H1 (cell line): ENCODE measurements at regions not wholly inside any gene's neighbourhood (a gene's known extent, or its start where the extent isn't known, plus 50 kb on each side); places are given as distances from the start of the nearest gene placed in this dataset.

Experiments used
- CTCF ChIA-PET: fragments of 300-600 bp; sonication (Branson Sonifier 250); formaldehyde crosslinking; loops from one replicate; lab custom pipeline; 2021; ENCODE audit not compliant: partially characterized antibody; lab: Charles Lee
- POLR2A ChIA-PET: fragments of 300-600 bp; sonication (Branson Sonifier 250); formaldehyde crosslinking; loops from one replicate; lab custom pipeline; 2021; ENCODE audit warnings: inconsistent platforms; ENCODE audit not compliant: partially characterized antibody; lab: Charles Lee
- DNase-seq, 2 experiments: peaks; one replicate each; pipeline versions ENCODE4 v3.0.0 to v3.0.0-alpha.2; 2010 to 2022; ENCODE audit warnings: low spot score in 2 of 2, low read depth in 1 of 2, mixed read lengths in 1 of 2
- FAIRE-seq: peaks from 2 replicates; lab custom pipeline; 2011; peaks lifted over from hg19 to GRCh38; lab: Jason Lieb, UNC
- H2AFZ ChIP-seq: 2 replicates; pipeline ENCODE4 v1.8.1; 2012; ENCODE audit warnings: low read length, inconsistent platforms
- H2AK5ac ChIP-seq: 2 replicates; pipeline ENCODE4 v1.6.1; 2013; ENCODE audit warnings: low read depth, low read length
- H2BK120ac ChIP-seq: replicated peaks from 2 replicates; pipeline ENCODE3; 2013; ENCODE audit warnings: low read depth, low read length, inconsistent platforms
- H2BK12ac ChIP-seq: 2 replicates; pipeline ENCODE4 v1.6.1; 2013; ENCODE audit warnings: low read depth, low read length
- H2BK15ac ChIP-seq: 2 replicates; pipeline ENCODE4 v1.6.1; 2013; ENCODE audit warnings: low read length
- H2BK20ac ChIP-seq: 2 replicates; pipeline ENCODE4 v1.6.1; 2013; ENCODE audit warnings: low read length
- H2BK5ac ChIP-seq: 2 replicates; pipeline ENCODE4 v1.6.1; 2013; ENCODE audit warnings: low read depth, low read length
- H3K14ac ChIP-seq: 2 replicates; pipeline ENCODE4 v1.6.1; 2013; ENCODE audit warnings: inconsistent platforms; ENCODE audit not compliant: insufficient read length
- H3K18ac ChIP-seq: 2 replicates; pipeline ENCODE4 v1.6.1; 2013; ENCODE audit warnings: low read length; ENCODE audit errors: extremely low read depth
- H3K23ac ChIP-seq: 2 replicates; pipeline ENCODE4 v1.6.1; 2013; ENCODE audit warnings: inconsistent platforms; ENCODE audit not compliant: insufficient read length
- H3K23me2 ChIP-seq: 2 replicates; pipeline ENCODE4 v1.6.1; 2013; ENCODE audit warnings: low read depth, low read length
- H3K27ac ChIP-seq: 2 replicates; pipeline ENCODE4 v1.6.1; 2011; ENCODE audit warnings: low read depth, low read length, inconsistent platforms
- H3K27me3 ChIP-seq, 4 experiments: replicated peaks in 1 of 4; 1 replicate in 1 of 4; 2 replicates in 3 of 4; pipeline versions ENCODE4 v1.6.1 to v1.8.1; 2011 to 2013; ENCODE audit warnings: low read length in 3 of 4, mild to moderate bottlenecking in 3 of 4, inconsistent platforms in 2 of 4, mixed read lengths in 2 of 4, moderate library complexity in 1 of 4; ENCODE audit not compliant: control insufficient read depth in 3 of 4, insufficient read depth in 3 of 4; ENCODE audit errors: extremely low read depth in 1 of 4
- H3K36me3 ChIP-seq, 4 experiments: 2 replicates each; pipeline versions ENCODE4 v1.6.1 to v1.8.1; 2011 to 2013; ENCODE audit warnings: mild to moderate bottlenecking in 4 of 4, low read length in 3 of 4, moderate library complexity in 2 of 4, control low read depth in 1 of 4, inconsistent platforms in 1 of 4; ENCODE audit not compliant: insufficient read depth in 4 of 4, control insufficient read depth in 2 of 4
- H3K4ac ChIP-seq: replicated peaks from 2 replicates; pipeline ENCODE3; 2013; ENCODE audit warnings: low read length, low read depth, mixed read lengths, inconsistent platforms; ENCODE audit not compliant: insufficient read length
- H3K4me1 ChIP-seq, 4 experiments: replicated peaks in 1 of 4; 1 replicate in 1 of 4; 2 replicates in 3 of 4; pipeline versions ENCODE4 v1.6.1 to v1.8.1; 2011 to 2013; ENCODE audit warnings: low read length in 3 of 4, inconsistent platforms in 2 of 4, mixed read lengths in 1 of 4; ENCODE audit not compliant: insufficient read depth in 4 of 4, control insufficient read depth in 3 of 4
- H3K4me2 ChIP-seq, 2 experiments: 2 replicates each; pipeline versions ENCODE4 v1.6.1 to v1.8.1; 2011 to 2013; ENCODE audit warnings: low read depth in 2 of 2, low read length in 2 of 2, control low read depth in 1 of 2, inconsistent platforms in 1 of 2, mild to moderate bottlenecking in 1 of 2; ENCODE audit not compliant: insufficient read depth in 1 of 2
- H3K4me3 ChIP-seq, 4 experiments: fragments of 200-600, 300-600 bp in 1 of 4; sonication (generic), shearing (Covaris generic), sonication (Bioruptor Twin) in 1 of 4; 2 replicates each; pipeline versions ENCODE4 v1.5.1 to v1.8.1; 2011 to 2016; ENCODE audit warnings: low read length in 4 of 4, low read depth in 3 of 4, control low read depth in 2 of 4, inconsistent platforms in 2 of 4, mild to moderate bottlenecking in 2 of 4, mixed read lengths in 1 of 4, moderate library complexity in 1 of 4; ENCODE audit not compliant: insufficient read depth in 2 of 4; ENCODE audit errors: extremely low read depth in 1 of 4
- H3K56ac ChIP-seq: replicated peaks from 2 replicates; pipeline ENCODE3; 2013; ENCODE audit warnings: low read depth, mild to moderate bottlenecking, mixed read lengths, low read length, inconsistent platforms; ENCODE audit not compliant: insufficient read length
- H3K79me1 ChIP-seq: 2 replicates; pipeline ENCODE4 v1.6.1; 2013; ENCODE audit warnings: low read depth, low read length, control low read depth
- H3K79me2 ChIP-seq, 2 experiments: 2 replicates each; pipeline versions ENCODE4 v1.6.1 to v1.8.1; 2012 to 2013; ENCODE audit warnings: low read length in 2 of 2, mild to moderate bottlenecking in 2 of 2, inconsistent platforms in 1 of 2; ENCODE audit not compliant: insufficient read depth in 2 of 2, control insufficient read depth in 1 of 2
- H3K9ac ChIP-seq, 4 experiments: replicated peaks in 1 of 4; 1 replicate in 1 of 4; 2 replicates in 3 of 4; pipeline versions ENCODE4 v1.6.1 to v1.8.1; 2011 to 2013; ENCODE audit warnings: low read depth in 3 of 4, low read length in 3 of 4, control low read depth in 2 of 4, mild to moderate bottlenecking in 2 of 4, moderate library complexity in 2 of 4, inconsistent platforms in 1 of 4; ENCODE audit errors: extremely low read depth in 1 of 4
- H3K9me3 ChIP-seq, 2 experiments: 2 replicates each; pipeline versions ENCODE4 v1.6.1 to v1.8.1; 2012 to 2013; ENCODE audit warnings: mild to moderate bottlenecking in 2 of 2, moderate library complexity in 2 of 2, control low read depth in 1 of 2, inconsistent platforms in 1 of 2, low read depth in 1 of 2, low read length in 1 of 2, mixed read lengths in 1 of 2; ENCODE audit not compliant: insufficient read depth in 2 of 2
- H4K20me1 ChIP-seq, 2 experiments: replicated peaks in 1 of 2; 2 replicates each; pipeline versions ENCODE3 to v1.8.1; 2011 to 2013; ENCODE audit warnings: inconsistent platforms in 2 of 2, low read length in 2 of 2, mild to moderate bottlenecking in 1 of 2; ENCODE audit not compliant: insufficient read depth in 2 of 2, control insufficient read depth in 1 of 2
- H4K5ac ChIP-seq: 2 replicates; pipeline ENCODE4 v1.6.1; 2013; ENCODE audit warnings: low read length, low read depth, mixed read lengths, inconsistent platforms; ENCODE audit not compliant: insufficient read length
- H4K8ac ChIP-seq: 2 replicates; pipeline ENCODE4 v1.8.0; 2013; ENCODE audit warnings: mild to moderate bottlenecking, moderate library complexity, low read length, inconsistent platforms; ENCODE audit not compliant: insufficient read depth; ENCODE audit errors: extremely low read depth
- H4K91ac ChIP-seq: replicated peaks from 2 replicates; pipeline ENCODE3; 2013; ENCODE audit warnings: low read length, mixed read lengths, inconsistent platforms; ENCODE audit not compliant: insufficient read length
- BCL11A ChIP-seq, 2 experiments: IDR thresholded peaks; one replicate each; pipeline ENCODE4 v1.6.1; 2011; ENCODE audit warnings: low read depth in 2 of 2, low read length in 2 of 2, mild to moderate bottlenecking in 2 of 2
- CTBP2 ChIP-seq: IDR thresholded peaks from 2 replicates; pipeline ENCODE4 v1.7.0; 2011; ENCODE audit warnings: borderline replicate concordance, mild to moderate bottlenecking, moderate library complexity, mixed read lengths, low read length; ENCODE audit not compliant: insufficient read depth, insufficient read length
- KDM1A ChIP-seq: fragments of 200-600, 300-600 bp; sonication (generic); IDR thresholded peaks from 2 replicates; pipeline ENCODE4 v1.7.1; 2016; ENCODE audit warnings: mild to moderate bottlenecking, low read length, borderline replicate concordance
- PHF8 ChIP-seq: fragments of 200-600 bp; sonication (generic); conservative IDR thresholded peaks from 2 replicates; pipeline ENCODE4 v1.7.1; 2012; ENCODE audit warnings: low read depth, mild to moderate bottlenecking, inconsistent platforms, low read length, moderate library complexity
- POLR2A ChIP-seq, 2 experiments: IDR thresholded peaks; 1 replicate in 1 of 2; 2 replicates in 1 of 2; pipeline ENCODE4 v1.6.1; 2011; ENCODE audit warnings: low read depth in 2 of 2, low read length in 2 of 2, mild to moderate bottlenecking in 2 of 2; ENCODE audit errors: control extremely low read depth in 1 of 2
- POLR2AphosphoS5 ChIP-seq: IDR thresholded peaks from 2 replicates; pipeline ENCODE4 v1.6.1; 2011; ENCODE audit warnings: low read depth, low read length
- SP1 ChIP-seq: IDR thresholded peaks from 2 replicates; pipeline ENCODE4 v1.6.1; 2011; ENCODE audit warnings: low read depth, low read length
- SP4 ChIP-seq: IDR thresholded peaks from 2 replicates; pipeline ENCODE4 v1.6.1; 2012; ENCODE audit warnings: low read length, inconsistent platforms
- WGBS, 2 experiments: shearing (Covaris generic) in 1 of 2; methylation state at CpG; one replicate each; pipeline versions ENCODE4 v1.1.6 to v1.1.7; 2013 to 2015; ENCODE audit warnings: low lambda C conversion rate in 2 of 2, mixed read lengths in 2 of 2, inconsistent platforms in 1 of 2, low coverage in 1 of 2, missing lambda C conversion rate in 1 of 2; ENCODE audit not compliant: insufficient replicate concordance in 2 of 2, insufficient coverage in 1 of 2, insufficient read length in 1 of 2; ENCODE audit errors: extremely low coverage in 1 of 2, missing lambda C conversion rate in 1 of 2; 5-methylcytosine and 5-hydroxymethylcytosine counted together

DNA sequence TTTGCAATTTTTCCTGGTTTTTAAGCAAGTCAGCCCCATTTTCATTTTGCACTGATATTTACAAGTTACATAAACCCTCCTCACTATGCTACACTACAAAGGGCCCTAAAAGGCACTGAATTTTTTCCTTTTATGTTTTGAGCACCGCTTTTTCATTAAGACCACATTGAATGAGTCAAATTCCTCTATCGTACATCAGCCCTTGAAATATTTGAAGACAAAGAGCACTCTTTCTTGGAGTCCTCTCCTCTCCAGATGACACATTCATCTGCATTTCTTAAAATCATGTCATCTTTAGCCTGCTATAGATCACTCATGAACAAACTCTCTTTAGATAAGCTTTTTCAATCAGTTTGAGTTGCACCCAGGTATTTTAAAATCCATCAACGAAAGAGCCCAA lies 306.6 kb upstream of the SOX11 start:
- Histone ChIP-seq H2BK15ac (no peak overlapping the region), H3K4me1 (no peaks in the 10 kb centered on the region), H3K56ac (no peak overlapping the region), H3K23ac (no peak overlapping the region), H2AK5ac (no peak overlapping the region), H2AFZ (no peak overlapping the region), H4K5ac (no peak overlapping the region), H3K36me3 (no peaks in the 10 kb centered on the region), H3K18ac (no peak overlapping the region), H3K9ac (no peak overlapping the region), H3K27me3 (no peaks in the 10 kb centered on the region), H4K20me1 (no peaks in the 10 kb centered on the region), H3K79me1 (no peaks in the 10 kb centered on the region), H2BK5ac (no peak overlapping the region), H3K9me3 (no peaks in the 10 kb centered on the region), H3K14ac (no peak overlapping the region), H4K8ac (no peak overlapping the region), H3K4ac (no peak overlapping the region), H3K23me2 (no peaks in the 10 kb centered on the region), H4K91ac (no peak overlapping the region), H3K4me2 (no peak overlapping the region), H3K27ac (no peak overlapping the region), H2BK12ac (no peak overlapping the region), H2BK20ac (no peak overlapping the region), H3K4me3 (no peak overlapping the region), H2BK120ac (no peak overlapping the region), H3K79me2 (no peaks in the 10 kb centered on the region)
- CTCF ChIA-PET, result no interaction called here
- 98% methylated on average over 3 of the region's 3 CpGs; no CpG with 5 or more reads in 1 of the 2 experiments for whole genome bisulfite sequencing, 2 experiments
- FAIRE-seq (no peak), DNase-seq (no peak)
- POLR2A ChIA-PET, result no interaction called here
- TF ChIP-seq PHF8 (no peak), SP4 (no peak), CTBP2 (no peak), KDM1A (no peak), SP1 (no peak), POLR2A (IDR thresholded peaks at IDR 0.05; ENCODE audit: control extremely low read depth in 1 of 2, low read depth in 2 of 2, low read length in 2 of 2) (no peak), POLR2AphosphoS5 (no peak), BCL11A (IDR thresholded peaks at IDR 0.05; ENCODE audit: low read depth in 2 of 2, low read length in 2 of 2) (no peak)
